Activated T-helper 17 cell treated with anti-CD3 and anti-CD28 coated beads, Interleukin-2, amount 50 U/mL, for 72 hours (primary cell): ENCODE measurements at regions not wholly inside any gene's neighbourhood (a gene's known extent, or its start where the extent isn't known, plus 50 kb on each side); places are given as distances from the start of the nearest gene placed in this dataset.

Source experiments
- ATAC-seq: fragments of 150-1000 bp; cut with Tn5 transposase; replicated peaks from 2 replicates; pipeline ENCODE4 v1.10.0; 2021; ENCODE audit warnings: mild to moderate bottlenecking, moderate library complexity
- H3K27ac Mint-ChIP-seq: one replicate; pipeline ENCODE4 v1.8.0; 2022; ENCODE audit warnings: mixed read lengths
- H3K27me3 Mint-ChIP-seq: one replicate; pipeline ENCODE4 v1.8.0; 2022; ENCODE audit warnings: mixed read lengths
- H3K36me3 Mint-ChIP-seq: one replicate; pipeline ENCODE4 v1.8.0; 2022; ENCODE audit warnings: low read depth, mild to moderate bottlenecking, mixed read lengths
- H3K4me1 Mint-ChIP-seq: one replicate; pipeline ENCODE4 v1.8.0; 2022; ENCODE audit warnings: mixed read lengths
- H3K4me3 Mint-ChIP-seq: one replicate; pipeline ENCODE4 v1.8.0; 2022; ENCODE audit warnings: mild to moderate bottlenecking, mixed read lengths
- H3K9me3 Mint-ChIP-seq: one replicate; pipeline ENCODE4 v1.8.0; 2022; ENCODE audit warnings: mixed read lengths

- Mint-ChIP-seq H3K4me3 (no peak overlapping the region), H3K9me3 (no peaks in the 10 kb centered on the region), H3K27ac (no peak overlapping the region), H3K4me1 (no peaks in the 10 kb centered on the region), H3K27me3 (no peaks in the 10 kb centered on the region), H3K36me3 (no peaks in the 10 kb centered on the region)
- no peak for ATAC-seq
Measured at GRCh38 chrX:73768886-73769285, 83.6 kb downstream of the XIST start.

GRCh38 chrX:73768160-73768559 lies 84.4 kb downstream of the XIST start:
- H3K27me3 Mint-ChIP-seq = no peaks in the 10 kb centered on the region
- no peak overlapping the region for H3K27ac Mint-ChIP-seq
- H3K4me3 Mint-ChIP-seq = no peak overlapping the region
- H3K9me3 Mint-ChIP-seq = no peaks in the 10 kb centered on the region
- H3K4me1 Mint-ChIP-seq = no peaks in the 10 kb centered on the region
- ATAC-seq = no peak
- H3K36me3 Mint-ChIP-seq = no peaks in the 10 kb centered on the region

GRCh38 chrX:73767017-73767416 lies 85.5 kb downstream of the XIST start:
- H3K4me1 Mint-ChIP-seq = no peaks in the 10 kb centered on the region
- no peak overlapping the region for H3K4me3 Mint-ChIP-seq
- no peak for ATAC-seq
- H3K36me3 Mint-ChIP-seq = no peaks in the 10 kb centered on the region
- no peaks in the 10 kb centered on the region for H3K27me3 Mint-ChIP-seq
- no peak overlapping the region for H3K27ac Mint-ChIP-seq
- H3K9me3 Mint-ChIP-seq = no peaks in the 10 kb centered on the region

GRCh38 chrX:73766431-73766795 lies 86.1 kb downstream of the XIST start:
- Mint-ChIP-seq H3K36me3 (no peaks in the 10 kb centered on the region), H3K27me3 (no peaks in the 10 kb centered on the region), H3K4me1 (no peaks in the 10 kb centered on the region), H3K4me3 (no peak overlapping the region), H3K27ac (no peak overlapping the region), H3K9me3 (no peaks in the 10 kb centered on the region)
- no peak for ATAC-seq

GRCh38 chrX:73765776-73766430 lies 86.6 kb downstream of the XIST start:
- ATAC-seq = no peak
- H3K4me3 Mint-ChIP-seq = no peak overlapping the region
- no peak overlapping the region for H3K27ac Mint-ChIP-seq
- H3K9me3 Mint-ChIP-seq = no peaks in the 10 kb centered on the region
- no peaks in the 10 kb centered on the region for H3K36me3 Mint-ChIP-seq
- no peaks in the 10 kb centered on the region for H3K27me3 Mint-ChIP-seq
- H3K4me1 Mint-ChIP-seq = no peaks in the 10 kb centered on the region

- Mint-ChIP-seq H3K9me3 (no peaks in the 10 kb centered on the region), H3K4me1 (no peaks in the 10 kb centered on the region), H3K27ac (no peak overlapping the region), H3K27me3 (no peaks in the 10 kb centered on the region), H3K36me3 (no peaks in the 10 kb centered on the region), H3K4me3 (no peak overlapping the region)
- ATAC-seq = peak; percentile 70
Measured at GRCh38 chrX:73758250-73758649, 94.3 kb downstream of the XIST start.
